COLO829 (cell line): ENCODE measurements at regions not wholly inside any gene's neighbourhood (a gene's known extent, or its start where the extent isn't known, plus 50 kb on each side); places are given as distances from the start of the nearest gene placed in this dataset.
"Not testable (repeated sequence)": the region's sequence is repeated elsewhere in the genome, so short reads cannot be mapped to it uniquely, and the experiment has no call there.

Source experiments
- DNase-seq: peaks from one replicate; pipeline ENCODE4 v3.0.0; 2012; ENCODE audit warnings: low spot score

DNA sequence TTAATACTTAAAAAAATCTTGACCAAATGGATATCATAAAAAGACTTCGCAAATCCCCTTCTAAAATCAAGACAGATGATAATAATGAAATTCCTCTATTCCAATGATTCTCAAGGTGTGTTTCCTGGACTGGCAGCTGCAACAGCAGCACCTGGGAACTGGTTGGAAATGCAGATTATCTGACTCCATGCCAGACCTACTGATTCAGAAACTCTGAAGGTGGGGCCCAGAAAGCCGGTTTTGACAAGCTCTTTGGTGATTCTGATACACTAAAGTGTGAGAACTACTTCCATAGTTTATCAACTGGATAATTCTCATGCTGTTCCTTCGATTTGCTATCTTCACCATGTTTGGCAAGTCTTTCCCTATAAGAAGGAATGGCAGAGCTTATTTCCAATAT, 252.1 kb downstream of the COL12A1 start:
- no peak for DNase-seq

DNA sequence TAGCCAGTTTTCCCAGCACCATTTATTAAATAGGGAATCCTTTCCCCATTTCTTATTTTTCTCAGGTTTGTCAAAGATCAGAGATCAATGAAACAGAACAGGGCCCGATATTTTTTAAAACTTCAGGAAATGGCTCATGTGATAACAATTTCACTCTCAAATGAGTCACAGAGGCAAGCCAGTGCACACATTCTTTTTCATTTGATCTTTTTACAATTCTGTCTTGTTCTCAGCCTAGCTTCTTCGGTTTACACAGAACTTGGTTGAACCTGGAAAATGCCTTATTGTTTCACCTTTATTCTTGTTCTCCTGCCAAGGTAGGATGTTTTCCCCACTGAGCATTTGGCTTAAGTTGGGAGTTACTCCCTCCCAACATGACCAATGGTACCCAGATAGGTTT, 258.9 kb downstream of the COL12A1 start:
- peak; percentile 8 for DNase-seq

DNA sequence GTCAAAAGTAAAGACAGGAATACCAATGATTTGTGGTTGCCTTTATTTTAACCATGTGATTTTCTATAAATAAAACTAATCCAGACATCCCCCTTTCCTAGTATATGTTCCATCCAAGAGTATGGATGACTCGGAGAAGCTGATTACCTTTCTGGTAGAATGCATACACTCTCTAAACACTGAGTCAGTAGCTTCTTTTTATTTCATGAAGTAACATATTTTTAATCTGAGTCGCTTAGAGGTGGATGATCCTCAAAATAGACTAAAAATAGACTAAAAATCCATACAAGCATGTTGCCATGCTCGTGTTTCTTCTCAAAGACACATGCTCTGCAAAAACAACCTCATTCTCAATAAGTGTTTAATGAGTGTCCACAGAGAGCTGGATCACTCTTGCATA, 263.7 kb downstream of the COL12A1 start:
- DNase-seq, result no peak

DNA sequence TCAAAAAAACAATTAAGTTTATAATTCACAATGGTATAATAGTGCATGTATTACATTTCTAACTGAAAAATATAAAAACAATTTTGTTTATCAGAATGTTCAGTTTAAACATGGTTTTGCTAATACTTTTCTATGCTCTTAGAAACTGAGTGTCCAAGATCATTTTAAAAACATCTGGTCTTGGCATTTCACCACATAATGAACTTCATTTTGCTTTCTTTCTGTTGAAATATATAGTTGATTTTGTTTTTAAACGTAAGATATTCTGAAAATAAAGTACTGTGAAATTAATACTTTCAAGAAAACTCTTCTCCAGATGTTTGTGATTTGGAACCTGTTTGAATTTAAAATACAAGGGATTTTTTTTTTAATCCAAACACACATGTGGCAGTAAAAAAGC, 264.4 kb downstream of the COL12A1 start:
- DNase-seq, result no peak

DNA sequence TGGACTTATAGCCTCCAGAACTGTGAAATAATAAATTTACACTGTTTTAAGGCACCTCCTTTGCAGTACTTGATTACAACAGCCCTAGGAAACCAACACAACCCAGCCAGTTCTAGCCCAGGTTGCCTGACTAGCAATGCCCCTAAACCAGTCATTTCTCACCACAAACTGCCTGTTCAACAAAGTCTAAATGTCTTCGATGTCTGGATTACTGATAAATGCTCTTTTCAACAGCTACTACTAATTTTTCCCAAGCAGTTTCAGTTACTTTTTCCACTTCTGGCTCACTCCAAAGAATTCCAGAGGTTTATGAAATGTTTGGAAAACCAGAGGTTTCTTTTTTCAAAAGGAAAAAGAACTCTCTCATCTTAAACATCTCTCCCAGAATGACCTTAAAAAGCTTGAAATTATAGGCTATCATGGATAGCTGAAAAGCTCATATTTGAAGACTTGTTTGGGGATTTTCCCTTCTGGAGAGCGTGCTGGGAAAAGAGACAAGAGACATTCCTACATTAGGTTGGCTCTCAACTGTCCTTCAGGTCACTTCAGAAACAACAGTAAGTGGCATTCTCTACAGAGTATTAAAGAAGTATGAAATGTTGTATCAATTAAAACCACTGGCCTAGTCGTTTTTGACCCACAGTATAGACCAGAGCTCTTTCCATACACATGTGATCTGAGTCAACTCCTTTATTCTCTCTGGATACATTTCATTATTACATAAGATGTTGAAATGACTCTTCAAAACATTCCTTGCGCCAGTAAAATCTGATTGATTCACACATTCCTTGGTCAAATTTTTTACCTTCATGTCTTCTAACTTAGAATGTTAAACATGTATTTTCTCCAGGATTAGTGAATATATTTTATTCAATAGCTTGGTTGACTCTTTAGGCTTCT, 265.9 kb downstream of the COL12A1 start:
- DNase-seq, result no peak

DNA sequence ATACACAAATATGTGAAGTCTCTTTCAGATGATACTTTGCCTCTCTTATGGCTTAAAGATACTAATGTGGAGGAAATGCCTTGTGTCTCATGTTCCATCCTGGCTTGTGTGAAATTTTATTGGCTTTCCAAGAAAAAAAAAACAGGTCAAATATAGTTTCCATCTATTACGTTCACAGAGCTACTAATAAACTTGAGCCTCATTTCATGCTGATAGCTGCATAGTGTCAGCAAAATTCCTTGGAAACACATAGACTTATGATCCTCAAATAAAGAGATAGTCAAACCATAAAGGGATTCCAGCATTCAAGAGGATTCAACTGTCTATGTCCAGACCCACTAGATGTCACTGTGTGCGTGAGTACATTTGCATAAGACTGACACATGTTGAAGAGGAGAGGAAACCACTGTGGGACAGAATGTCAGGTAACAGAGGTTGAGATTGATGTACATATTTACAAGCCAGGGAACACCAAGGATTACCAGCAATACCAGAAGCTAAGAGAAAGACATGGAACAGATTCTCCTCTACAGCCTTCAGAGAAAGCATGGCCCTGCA, 266.6 kb downstream of the COL12A1 start:
- DNase-seq, result no peak

DNA sequence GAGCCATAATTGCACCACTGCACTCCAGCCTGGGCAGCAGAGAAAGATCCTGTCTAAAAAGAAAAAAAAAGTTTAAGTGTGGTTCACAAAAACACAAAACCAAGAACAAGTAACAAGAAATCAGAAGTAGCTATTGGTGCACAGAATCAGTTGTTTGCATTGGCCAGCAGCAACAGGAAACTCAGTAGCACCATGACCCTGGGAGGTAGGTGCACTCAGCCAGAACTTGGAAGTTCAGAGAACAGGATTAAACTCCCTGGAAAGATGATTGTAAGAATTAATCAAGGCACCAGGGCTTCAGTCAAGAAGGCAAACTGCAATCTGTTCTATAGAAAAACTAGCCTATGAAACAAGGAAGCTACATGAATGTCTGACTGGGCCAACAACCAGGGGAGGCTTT, 267.9 kb downstream of the COL12A1 start:
- no peak for DNase-seq

DNA sequence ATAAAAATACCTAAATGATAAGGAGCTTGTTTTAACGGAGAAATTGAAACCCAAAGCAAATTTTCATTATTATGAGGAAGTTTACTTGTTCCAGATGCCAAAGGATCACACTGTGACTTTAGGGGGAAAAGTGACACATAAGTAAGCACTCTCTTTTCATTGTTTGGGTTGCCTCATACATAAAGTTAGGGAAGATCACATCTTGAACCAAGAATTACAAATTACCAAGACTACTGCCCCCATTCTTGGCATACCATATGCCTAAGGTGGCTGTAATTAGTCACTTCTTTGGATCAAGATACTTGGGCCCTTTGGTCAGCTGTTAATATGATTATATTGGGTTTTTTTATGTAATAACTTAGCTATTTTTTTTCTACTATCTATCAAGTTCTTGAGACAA, 269.0 kb downstream of the COL12A1 start:
- no peak for DNase-seq

DNA sequence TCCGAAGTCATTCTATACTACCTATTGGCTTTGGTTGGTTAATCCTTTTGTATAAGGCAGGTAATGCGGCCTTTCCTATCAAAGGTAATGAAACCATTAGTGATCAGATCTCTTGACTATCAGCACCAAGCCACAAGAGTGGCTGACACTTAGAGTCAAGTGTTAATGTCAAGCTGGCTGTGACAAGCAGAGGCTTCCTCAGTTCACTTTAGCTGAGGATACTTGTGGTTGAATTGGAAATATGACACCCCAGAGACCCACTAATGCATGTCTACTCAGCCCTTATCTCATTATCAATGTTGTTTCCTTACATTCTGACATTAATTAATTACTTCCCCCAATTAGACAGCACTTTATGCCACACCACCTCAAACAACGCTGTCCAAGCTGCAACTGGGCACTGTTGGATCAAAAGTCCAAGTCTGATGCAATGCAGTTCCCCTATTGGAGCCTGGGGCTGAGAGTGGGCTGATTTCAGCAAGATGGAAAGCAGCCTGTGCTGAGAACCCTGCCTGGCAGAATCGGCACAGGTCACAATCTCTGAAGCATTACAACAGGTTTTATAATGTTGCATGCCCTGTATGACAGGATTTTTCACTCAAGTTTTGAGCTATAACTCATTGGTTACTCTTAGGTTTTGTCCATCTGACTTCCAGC, 273.5 kb downstream of the COL12A1 start:
- DNase-seq, result no peak

DNA sequence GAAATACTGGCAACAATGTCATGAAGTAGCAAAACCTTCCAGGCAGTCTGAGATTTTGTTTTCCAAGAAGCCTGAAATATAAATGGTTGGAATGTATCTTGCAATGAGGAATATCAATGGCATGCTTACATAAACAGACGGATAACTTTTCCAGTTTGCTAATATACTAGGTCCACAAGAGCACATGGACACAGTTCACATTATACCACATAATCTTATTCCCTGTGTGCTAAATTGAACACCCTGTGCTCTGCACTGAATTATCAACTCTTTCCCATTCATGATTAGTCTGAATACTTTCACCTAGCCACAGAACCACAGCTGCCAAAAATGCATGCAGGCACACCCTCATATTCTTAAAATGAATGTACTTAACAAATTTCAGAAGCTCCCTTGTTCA, 274.3 kb downstream of the COL12A1 start:
- DNase-seq, result no peak

DNA sequence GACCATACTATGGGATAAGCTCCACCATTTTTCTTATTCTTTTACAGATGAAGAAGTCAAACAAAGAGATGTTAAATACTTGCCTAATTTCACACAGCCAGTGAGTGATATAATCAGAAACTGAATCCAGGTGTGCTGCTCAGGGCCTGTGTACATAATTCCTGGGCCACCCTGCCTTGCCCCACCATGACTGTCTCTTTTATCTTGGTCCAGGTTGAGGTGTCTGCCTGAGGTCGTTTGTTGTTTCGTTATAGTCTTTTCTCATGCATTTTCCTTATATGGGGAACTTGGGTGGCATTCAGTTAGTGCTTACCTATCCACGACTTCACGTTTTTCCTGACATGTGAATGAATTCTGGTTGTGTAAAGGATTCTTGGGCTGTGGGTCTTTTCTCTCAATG, 277.6 kb downstream of the COL12A1 start:
- DNase-seq, result no peak

DNA sequence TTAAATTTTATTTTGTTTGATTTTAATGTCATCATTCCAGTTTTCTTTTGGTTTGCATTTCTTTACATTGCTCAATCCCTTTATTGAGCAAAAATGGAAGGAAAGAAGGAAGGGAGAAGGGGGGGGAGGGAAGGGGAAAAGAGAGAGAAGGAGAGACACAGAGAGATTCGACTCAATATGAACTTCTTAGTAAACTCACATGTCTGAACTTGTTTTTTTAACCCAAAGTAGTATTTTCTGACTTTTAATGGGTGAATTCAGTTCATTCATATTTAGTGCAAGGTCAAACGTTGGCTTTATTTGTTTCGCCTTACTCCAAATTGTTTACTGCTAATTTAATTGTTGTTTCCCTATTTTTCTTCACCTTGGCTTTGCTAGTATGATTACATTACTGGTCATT, 278.6 kb downstream of the COL12A1 start:
- DNase-seq, result no peak

DNA sequence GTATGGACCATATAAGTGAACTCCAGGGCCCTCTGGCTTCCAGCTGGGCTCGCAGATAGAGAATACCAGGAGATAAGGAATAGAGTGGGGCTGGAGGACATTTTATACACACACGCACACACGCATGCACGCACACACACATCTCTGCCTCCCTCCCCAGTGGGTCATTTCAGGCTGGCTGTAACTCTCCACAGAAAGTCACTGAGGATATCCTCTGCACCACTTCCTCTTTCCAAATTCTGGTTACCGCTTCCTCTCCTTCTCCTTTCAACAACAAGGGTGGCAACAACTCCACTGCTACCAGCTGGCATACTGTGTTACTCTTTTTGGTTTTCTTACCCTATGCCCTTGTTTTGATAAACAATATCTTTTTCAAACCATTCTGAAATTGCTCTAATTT, 280.2 kb downstream of the COL12A1 start:
- DNase-seq, result no peak

DNA sequence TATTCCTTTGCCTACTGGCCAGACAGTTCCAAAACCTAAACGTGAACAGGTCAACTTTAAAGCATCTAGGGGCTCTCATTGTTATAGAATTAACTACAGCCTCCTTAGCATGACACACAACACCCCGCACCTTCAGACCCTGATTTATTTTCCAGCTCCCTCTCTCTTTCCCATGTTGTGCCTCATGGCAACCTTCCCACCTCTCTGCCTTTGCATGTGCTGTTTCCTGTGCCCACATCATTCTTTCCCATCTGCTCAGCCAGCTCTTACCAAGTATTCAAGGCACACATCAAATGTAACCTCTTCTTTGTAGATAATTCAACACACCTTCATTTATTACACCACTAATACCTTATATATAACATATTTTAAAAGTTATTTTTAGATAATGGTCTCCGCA, 291.0 kb downstream of the COL12A1 start:
- no peak for DNase-seq

DNA sequence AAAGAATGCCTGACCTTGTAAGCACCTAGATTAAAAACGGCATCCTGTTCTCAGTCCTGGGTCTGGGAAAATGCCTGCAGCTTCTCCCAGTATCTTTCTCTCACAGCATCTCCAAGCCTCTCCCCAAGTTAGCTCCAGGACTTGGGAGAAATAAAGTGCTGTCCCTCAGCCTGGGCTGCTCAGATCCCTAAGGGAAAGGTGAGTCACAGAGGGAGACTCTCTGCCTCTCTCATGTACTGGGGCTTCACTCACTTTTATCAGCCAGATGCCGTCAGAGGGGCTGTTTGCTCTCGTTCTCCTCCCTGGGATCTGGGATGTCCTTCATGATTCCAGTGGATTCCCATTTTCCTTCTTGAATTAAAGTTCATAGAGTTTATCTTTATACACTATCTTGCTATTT, 293.6 kb downstream of the COL12A1 start:
- no peak for DNase-seq

DNA sequence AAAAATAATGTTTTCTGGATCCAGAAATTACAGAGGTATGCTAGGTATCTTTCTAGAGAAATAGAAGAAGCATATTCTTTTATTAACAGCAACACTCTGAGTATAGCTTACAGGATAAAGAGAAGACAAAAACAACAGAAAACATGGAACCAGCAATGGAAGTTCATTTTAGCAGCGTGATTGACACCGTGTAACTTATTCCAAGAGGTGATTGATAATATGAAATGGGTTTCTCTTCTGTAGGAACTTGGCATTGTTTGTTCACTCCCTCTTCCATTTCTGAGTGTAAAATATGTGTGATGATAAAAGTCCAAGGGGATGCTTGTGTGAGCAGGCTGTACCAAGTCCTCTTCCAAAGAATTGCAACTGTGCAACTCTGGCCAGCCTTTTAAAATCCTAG, 303.0 kb downstream of the COL12A1 start:
- no peak for DNase-seq

DNA sequence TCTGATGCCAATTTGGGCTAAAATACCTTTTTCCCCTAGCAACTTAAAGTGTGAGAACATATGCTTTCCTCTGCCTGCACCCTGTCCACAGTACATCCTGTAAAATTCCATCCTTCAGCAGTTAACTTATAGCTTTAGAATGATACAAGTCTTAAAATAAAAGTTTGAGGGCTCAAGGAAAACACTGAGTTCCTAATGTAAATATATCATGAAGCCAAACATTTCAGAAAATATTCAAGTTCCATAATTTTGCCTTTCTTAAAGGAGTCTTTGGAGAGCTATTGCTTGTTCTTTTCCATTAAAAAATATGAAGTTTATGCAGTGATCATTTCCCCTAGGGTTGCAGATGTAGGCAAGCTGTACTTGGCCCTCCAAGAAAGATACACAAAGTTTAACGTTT, 303.8 kb downstream of the COL12A1 start:
- no peak for DNase-seq

DNA sequence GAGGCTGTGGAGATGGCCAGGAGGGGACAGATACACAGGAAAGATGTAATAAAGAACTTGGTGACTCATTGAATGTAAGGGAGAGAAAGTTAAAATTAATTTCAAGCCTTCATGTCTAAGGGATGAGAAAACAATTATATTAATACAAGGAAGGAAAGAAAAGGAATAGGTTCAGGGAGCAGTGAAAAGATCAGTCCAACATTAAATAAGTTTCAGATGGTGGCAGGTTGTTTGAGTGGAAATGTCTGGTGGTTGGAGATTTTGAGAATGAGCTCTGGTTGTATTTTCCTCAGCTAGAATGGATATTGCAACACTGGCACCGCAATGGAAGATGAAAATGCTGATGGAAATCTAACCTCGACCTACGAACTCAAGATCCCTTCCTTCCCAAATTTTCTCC, 304.3 kb downstream of the COL12A1 start:
- DNase-seq, result no peak

DNA sequence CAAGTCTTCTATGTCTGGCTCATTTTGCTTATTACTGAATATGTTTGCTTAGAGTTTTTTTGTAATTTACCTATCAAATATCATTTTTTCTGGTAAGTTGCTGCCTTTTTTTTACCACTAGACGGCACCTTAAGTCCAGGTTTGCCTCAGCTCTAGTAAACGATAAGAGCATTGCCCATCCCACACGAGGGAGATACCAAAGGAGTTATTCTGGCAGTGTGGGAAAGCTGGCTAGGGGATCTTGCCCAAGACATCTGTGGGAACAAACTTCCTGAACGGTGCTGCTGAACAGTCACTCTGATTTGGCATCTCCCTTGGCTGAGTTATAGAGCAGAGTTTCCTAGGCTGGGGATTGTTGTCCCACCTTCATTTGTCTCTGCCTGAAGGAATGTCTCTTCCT, 306.4 kb downstream of the COL12A1 start:
- no peak for DNase-seq

DNA sequence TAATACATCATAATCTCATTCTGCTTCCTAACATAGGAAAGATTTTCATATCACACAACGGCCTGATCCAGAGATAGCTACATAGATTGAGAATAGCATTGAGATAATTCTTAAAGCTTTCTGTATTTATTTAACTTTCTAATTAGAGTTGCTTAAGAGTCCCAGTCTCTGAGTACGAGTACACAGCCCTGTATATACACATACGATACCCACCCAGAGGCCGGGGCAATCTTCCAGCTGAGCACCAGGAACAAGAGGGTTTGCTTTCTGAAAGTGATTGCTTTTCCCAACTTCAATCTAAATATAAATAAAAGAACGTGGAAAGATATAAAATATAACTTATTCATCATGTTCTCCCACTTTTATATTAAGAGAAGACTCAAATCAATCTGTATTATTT, 313.8 kb downstream of the COL12A1 start:
- no peak for DNase-seq

DNA sequence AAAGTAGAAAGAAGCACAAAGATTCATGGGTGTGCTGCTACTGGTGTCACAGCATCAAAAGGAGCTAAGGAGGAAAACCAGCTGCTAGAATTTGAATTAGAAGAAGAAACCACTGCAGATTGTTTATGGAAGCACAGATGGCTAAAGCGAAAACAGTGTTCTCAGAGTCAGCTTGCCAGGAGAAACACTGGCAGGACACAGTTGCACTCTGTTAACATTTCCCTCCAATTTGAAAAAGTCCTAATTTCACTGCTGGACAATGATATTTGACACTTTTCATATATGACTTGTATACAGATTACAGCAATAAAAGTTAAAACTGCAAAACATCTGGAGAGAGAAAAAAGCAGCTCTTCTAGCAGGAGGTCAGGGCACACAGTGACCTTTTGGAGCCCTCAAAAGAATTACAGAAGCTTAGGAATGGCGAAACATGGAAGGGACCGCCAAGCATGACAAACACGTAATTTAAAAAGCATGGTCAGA, 314.5 kb downstream of the COL12A1 start:
- no peak for DNase-seq

DNA sequence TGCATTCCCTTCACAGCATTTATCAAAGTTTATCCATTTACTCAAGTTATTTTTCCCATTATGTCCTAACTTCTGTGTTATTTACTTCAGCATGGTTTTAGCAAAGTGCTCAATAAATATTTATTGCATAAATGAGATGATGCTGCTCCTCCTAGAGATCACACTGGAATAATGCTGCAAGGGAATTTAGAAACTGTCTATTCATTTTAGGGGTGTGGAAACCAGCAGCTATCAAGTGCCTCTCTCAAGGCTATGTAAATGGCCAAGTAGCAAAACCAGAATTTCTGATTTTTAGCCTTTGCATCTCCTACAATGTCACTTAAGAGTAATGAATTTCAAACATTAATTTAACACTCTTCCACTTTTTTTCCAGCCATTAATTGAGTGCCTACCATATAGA, 316.2 kb downstream of the COL12A1 start:
- DNase-seq, result no peak

DNA sequence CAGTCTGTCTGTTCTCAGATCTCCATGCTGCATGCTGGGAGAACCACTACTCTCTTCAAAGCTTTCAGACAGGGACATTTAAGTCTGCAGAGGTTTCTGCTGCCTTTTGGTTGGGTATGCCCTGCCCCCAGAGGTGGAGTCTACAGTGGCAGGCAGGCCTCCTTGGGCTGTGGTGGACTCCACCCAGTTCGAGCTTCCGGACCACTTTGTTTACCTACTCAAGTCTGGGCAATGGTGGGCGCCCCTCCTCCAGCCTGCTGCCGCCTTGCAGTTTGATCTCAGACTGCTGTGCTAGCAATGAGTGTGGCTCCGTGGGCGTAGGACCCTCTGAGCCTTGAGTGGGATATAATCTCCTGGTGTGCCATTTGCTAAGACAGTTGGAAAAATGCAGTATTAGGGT, 317.1 kb downstream of the COL12A1 start:
- not testable (repeated sequence) for DNase-seq
